Activated CD8-positive, alpha-beta T cell treated with anti-CD3 and anti-CD28 coated beads, Interleukin-2, amount 10 ng/mL, durations not matched to agents 7 days and 5 days (primary cell): ENCODE measurements at regions not wholly inside any gene's neighbourhood (a gene's known extent, or its start where the extent isn't known, plus 50 kb on each side); places are given as distances from the start of the nearest gene placed in this dataset.
"Not testable (repeated sequence)": the region's sequence is repeated elsewhere in the genome, so short reads cannot be mapped to it uniquely, and the experiment has no call there.

Source experiments
- ATAC-seq: fragments of 150-1000 bp; cut with Tn5 transposase; one replicate; pipeline ENCODE4 v1.10.0; 2021; ENCODE audit warnings: moderate library complexity
- CTCF ChIA-PET: fragments of 350-600 bp; sonication (Branson Sonifier 250); formaldehyde crosslinking; loops from one replicate; lab custom pipeline; 2021; ENCODE audit warnings: antibody characterized with exemption; lab: Charles Lee
- POLR2A ChIA-PET: fragments of 350-600 bp; sonication (Branson Sonifier 250); formaldehyde crosslinking; loops from one replicate; lab custom pipeline; 2021; ENCODE audit warnings: antibody characterized with exemption; lab: Charles Lee
- DNase-seq: peaks from one replicate; pipeline ENCODE4 v3.0.0-alpha.2; 2020
- H3K27ac Mint-ChIP-seq: one replicate; pipeline ENCODE4 v1.8.0; 2021; ENCODE audit warnings: mild to moderate bottlenecking, mixed read lengths
- H3K27me3 Mint-ChIP-seq: one replicate; pipeline ENCODE4 v1.8.0; 2021; ENCODE audit warnings: low read depth, mixed read lengths
- H3K36me3 Mint-ChIP-seq: one replicate; pipeline ENCODE4 v1.8.0; 2021; ENCODE audit warnings: low read depth, mixed read lengths
- H3K4me1 Mint-ChIP-seq: one replicate; pipeline ENCODE4 v1.8.0; 2021; ENCODE audit warnings: low read depth, mixed read lengths
- H3K4me3 Mint-ChIP-seq: one replicate; pipeline ENCODE4 v1.8.0; 2021; ENCODE audit warnings: mild to moderate bottlenecking, mixed read lengths
- H3K9me3 Mint-ChIP-seq: one replicate; pipeline ENCODE4 v1.8.0; 2022; ENCODE audit warnings: mixed read lengths; ENCODE audit not compliant: insufficient read depth

DNA sequence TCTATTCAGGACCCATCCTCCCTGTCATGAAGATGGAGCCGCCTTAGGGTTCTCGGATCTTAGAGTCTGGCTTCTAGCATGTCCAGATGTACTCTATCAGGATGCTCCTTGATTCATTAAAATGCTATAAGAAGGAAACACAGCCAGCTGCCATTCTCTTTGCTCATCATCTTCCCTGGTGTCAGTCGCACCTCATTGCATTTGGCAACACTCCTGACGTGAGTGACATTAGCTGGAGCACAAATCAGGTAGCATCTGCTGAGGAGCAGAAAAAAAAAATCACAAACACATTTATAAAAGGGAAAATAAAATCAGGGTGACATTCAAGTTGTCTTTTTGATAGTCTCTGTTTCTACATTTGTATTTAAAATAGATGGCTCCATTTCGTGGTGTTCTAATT is 226.1 kb upstream of the NMUR2 start:
- Mint-ChIP-seq H3K27ac (no peak overlapping the region), H3K9me3 (no peaks in the 10 kb centered on the region)

DNA sequence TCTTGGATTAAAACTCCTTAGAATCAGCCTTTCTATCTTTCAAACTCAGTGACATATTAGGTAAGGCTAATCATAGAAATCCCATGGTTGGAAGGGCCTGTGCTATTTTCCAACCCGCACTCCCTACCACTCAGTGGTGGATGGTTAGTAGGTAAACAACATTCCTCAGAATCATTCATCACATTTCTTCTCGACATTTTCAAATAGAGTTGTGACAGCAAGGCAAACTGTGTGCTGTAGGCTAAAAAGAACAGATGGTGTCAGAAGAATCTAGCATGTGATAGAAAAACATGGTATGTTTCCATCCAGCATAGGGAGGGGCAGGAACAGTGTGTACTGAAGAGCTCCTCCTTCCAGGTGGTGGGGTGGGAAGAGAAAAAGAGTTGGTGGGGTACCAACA is 227.3 kb upstream of the NMUR2 start:
- POLR2A ChIA-PET, result no interaction called here
- no peak for DNase-seq
- no peaks in the 10 kb centered on the region for H3K4me1 Mint-ChIP-seq
- no peak overlapping the region for H3K27ac Mint-ChIP-seq
- no peak for ATAC-seq
- CTCF ChIA-PET, result no interaction called here
- no peaks in the 10 kb centered on the region for H3K9me3 Mint-ChIP-seq
- no peaks in the 10 kb centered on the region for H3K27me3 Mint-ChIP-seq
- H3K36me3 Mint-ChIP-seq, result no peaks in the 10 kb centered on the region
- H3K4me3 Mint-ChIP-seq, result no peak overlapping the region

More for the DNA sequence above, 226.1 kb upstream of the NMUR2 start:
- ChIA-PET CTCF (interaction anchor here (1.1 kb wide), 1 partner anchor 12 kb away, joined by 3 read pairs; no protein-coding TSS in a partner anchor), POLR2A (no interaction called here)
- Mint-ChIP-seq H3K27me3 (no peaks in the 10 kb centered on the region), H3K36me3 (no peaks in the 10 kb centered on the region), H3K4me1 (no peaks in the 10 kb centered on the region), H3K4me3 (no peak overlapping the region)
- no peak for ATAC-seq
- DNase-seq, result no peak

DNA sequence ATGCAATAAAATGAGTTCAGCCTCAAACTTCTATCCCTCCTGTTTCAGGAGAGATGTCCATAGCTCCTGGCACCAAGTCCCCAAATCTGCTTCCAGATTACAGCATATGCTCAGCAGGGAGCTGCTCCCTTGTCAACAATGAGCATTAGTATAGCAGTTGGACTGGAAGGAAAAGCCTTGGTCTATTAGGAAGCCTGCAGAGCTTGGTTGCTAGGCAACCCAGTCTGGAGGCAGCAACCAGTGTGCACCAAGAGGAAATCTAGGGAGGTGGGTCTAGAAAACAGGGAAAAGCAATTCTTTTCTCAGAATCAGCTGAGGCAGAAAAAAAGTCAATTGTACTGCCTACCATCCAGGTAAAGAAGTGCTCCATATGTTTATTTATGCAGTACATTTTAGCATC is 229.5 kb upstream of the NMUR2 start:
- DNase-seq (no peak), ATAC-seq (no peak)
- no peaks in the 10 kb centered on the region for H3K27me3 Mint-ChIP-seq
- H3K4me1 Mint-ChIP-seq, result no peaks in the 10 kb centered on the region
- CTCF ChIA-PET, result no interaction called here
- no peaks in the 10 kb centered on the region for H3K9me3 Mint-ChIP-seq
- no peak overlapping the region for H3K27ac Mint-ChIP-seq
- POLR2A ChIA-PET, result interaction anchor here (0.6 kb wide), 1 partner anchor 329 kb away, joined by 3 read pairs; no protein-coding TSS in a partner anchor
- H3K36me3 Mint-ChIP-seq, result no peaks in the 10 kb centered on the region
- H3K4me3 Mint-ChIP-seq, result no peak overlapping the region

DNA sequence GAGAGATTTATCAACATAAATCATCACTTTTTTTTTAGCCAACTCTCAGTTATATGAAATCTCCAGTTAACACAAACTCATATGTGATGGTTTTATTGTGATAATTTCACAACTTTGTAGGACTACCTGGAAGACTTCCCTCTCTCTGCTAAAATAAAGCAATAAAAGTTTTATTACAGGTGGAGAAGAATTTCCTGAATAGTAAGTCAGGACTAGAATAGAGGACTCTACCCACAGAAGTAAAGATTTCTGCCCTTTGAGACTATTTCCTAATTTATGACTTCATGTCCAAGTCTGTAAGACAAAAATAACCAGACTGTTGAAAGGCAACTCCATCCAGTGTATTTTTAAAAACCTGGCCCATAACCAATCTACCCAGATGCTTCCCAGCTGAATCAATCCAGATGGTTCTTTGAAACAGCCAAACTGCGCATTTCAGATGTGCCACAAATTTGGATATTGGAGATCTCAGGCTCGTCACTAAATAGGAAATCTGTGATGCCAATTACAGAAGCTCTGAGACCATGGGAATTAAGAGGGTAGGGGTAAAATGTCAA is 234.0 kb upstream of the NMUR2 start:
- H3K27me3 Mint-ChIP-seq, result no peaks in the 10 kb centered on the region
- no peaks in the 10 kb centered on the region for H3K4me1 Mint-ChIP-seq
- no peaks in the 10 kb centered on the region for H3K36me3 Mint-ChIP-seq
- H3K27ac Mint-ChIP-seq, result no peak overlapping the region
- H3K4me3 Mint-ChIP-seq, result no peak overlapping the region
- ChIA-PET CTCF (no interaction called here), POLR2A (no interaction called here)
- ATAC-seq (no peak), DNase-seq (no peak)
- no peaks in the 10 kb centered on the region for H3K9me3 Mint-ChIP-seq

DNA sequence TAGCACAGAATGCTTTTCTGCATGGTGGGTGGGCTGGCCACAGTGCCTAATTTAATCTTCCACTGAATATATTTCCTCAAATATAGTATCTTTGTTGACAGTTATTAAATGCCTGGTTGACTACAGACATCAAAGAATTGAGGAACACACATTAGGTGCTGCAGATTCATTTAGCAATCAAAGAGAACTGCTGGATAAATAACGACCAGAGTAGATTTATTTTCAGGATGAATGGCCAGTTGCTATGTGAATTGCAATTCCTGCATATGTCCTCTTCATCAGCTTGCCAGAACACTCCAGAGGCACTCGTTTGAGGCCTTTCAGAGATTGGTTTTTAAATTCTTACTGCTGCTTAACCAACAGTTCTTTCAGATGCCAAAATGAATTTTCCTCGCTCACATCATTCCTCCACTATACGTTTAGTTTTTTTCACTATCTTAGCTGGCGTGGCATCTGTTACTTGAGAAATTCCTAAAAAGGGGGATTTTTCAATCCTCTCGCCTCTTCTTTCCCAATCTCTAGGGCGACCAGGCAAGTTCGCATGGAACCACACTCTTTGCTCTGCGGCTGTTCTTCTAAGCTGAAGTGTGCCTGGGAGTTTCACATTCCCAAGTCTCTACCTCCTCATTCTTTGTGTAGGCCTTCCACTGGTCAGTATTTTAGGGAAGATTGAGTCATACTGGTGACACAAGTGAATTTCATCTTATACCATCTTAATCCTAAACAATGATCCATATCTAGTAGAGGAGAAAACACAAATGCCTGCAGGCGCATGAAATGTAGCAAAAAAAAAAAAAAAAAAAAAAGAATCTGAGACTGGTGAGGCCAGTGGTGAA is 237.1 kb upstream of the NMUR2 start:
- ChIA-PET CTCF (no interaction called here), POLR2A (no interaction called here)
- Mint-ChIP-seq H3K27me3 (no peaks in the 10 kb centered on the region), H3K9me3 (no peaks in the 10 kb centered on the region), H3K4me1 (no peaks in the 10 kb centered on the region), H3K27ac (no peak overlapping the region), H3K36me3 (no peaks in the 10 kb centered on the region), H3K4me3 (no peak overlapping the region)
- no peak for DNase-seq
- no peak for ATAC-seq

DNA sequence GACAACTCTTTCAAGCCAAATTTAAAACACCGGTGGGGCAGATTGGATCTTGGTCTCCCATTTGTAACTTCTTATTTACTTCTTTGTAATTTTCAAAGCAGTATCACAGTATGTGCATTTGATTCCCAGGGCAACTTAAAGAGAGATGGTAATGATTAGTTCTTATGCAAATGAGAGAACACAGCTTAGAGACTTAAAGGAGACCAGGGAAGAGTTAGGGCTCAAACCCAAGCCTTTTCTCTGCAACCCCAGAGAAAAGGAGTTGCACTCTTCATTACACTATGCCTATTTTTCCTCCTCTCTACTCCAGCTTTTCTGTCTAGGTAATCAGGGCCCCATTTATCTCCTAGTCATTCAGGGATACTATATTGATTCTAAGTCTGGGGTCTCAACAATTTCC is 237.8 kb upstream of the NMUR2 start:
- no peak overlapping the region for H3K27ac Mint-ChIP-seq
- no peak for ATAC-seq
- no peak overlapping the region for H3K4me3 Mint-ChIP-seq
- DNase-seq, result no peak
- CTCF ChIA-PET, result no interaction called here
- H3K36me3 Mint-ChIP-seq, result no peaks in the 10 kb centered on the region
- H3K4me1 Mint-ChIP-seq, result no peaks in the 10 kb centered on the region
- POLR2A ChIA-PET, result no interaction called here
- no peaks in the 10 kb centered on the region for H3K9me3 Mint-ChIP-seq
- no peaks in the 10 kb centered on the region for H3K27me3 Mint-ChIP-seq

DNA sequence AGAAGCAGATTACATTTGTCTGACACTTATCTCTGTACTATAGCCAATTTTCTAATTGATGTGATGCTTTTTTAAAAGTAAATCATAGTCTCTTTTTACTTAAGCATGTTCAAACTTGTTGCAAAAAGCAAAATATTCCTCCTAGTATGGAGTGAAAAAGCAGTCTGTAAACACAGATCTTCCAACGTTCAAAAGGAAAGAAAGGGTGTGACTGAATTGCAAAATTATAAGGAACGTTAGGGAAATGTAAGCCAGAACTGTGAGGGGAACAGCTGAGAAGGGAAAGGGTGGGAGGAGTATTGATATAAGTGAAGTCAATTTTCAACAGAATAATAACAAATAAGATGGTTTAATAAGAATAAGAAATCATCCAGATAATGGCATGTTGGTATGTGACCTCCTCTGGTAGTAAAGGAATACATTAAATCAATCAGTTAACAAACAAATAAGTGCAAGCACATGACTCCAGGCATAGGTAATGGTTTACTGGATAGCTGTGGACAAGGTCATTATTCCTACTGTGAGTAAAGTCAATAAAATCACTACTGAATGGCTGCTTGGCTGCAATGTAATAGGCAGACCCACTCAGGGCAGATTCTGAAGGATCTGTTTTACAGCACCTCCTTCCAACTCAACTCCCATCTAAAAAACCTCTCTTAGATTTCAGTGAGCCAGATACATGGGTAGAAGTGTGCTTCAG is 239.1 kb upstream of the NMUR2 start:
- no peaks in the 10 kb centered on the region for H3K27me3 Mint-ChIP-seq
- H3K4me3 Mint-ChIP-seq, result no peak overlapping the region
- CTCF ChIA-PET, result no interaction called here
- POLR2A ChIA-PET, result no interaction called here
- no peaks in the 10 kb centered on the region for H3K36me3 Mint-ChIP-seq
- DNase-seq (no peak), ATAC-seq (no peak)
- no peak overlapping the region for H3K27ac Mint-ChIP-seq
- no peaks in the 10 kb centered on the region for H3K4me1 Mint-ChIP-seq
- H3K9me3 Mint-ChIP-seq, result no peaks in the 10 kb centered on the region

DNA sequence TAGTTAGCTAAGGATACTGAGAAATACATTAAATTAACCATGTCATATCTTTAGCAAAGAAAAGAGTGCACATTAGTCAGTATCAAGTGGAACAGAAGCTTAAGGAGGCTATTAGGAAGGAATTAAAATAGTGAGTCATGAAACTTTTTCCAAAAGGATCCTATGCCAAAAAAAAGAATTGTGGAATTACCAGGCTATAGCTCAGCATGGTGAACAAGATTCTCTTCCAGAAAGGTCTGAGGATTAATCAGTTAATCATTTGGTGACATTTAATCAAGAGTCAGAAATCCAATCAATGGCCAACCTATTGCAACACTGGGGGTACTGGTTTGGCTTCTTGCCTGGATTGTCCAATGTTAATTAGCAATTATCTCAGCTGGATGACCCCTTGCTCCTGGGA is 244.5 kb upstream of the NMUR2 start:
- ChIA-PET POLR2A (no interaction called here), CTCF (no interaction called here)
- H3K36me3 Mint-ChIP-seq, result no peaks in the 10 kb centered on the region
- H3K27ac Mint-ChIP-seq, result no peak overlapping the region
- H3K27me3 Mint-ChIP-seq, result no peaks in the 10 kb centered on the region
- H3K9me3 Mint-ChIP-seq, result no peaks in the 10 kb centered on the region
- ATAC-seq (no peak), DNase-seq (no peak)
- H3K4me1 Mint-ChIP-seq, result no peaks in the 10 kb centered on the region
- H3K4me3 Mint-ChIP-seq, result no peak overlapping the region

DNA sequence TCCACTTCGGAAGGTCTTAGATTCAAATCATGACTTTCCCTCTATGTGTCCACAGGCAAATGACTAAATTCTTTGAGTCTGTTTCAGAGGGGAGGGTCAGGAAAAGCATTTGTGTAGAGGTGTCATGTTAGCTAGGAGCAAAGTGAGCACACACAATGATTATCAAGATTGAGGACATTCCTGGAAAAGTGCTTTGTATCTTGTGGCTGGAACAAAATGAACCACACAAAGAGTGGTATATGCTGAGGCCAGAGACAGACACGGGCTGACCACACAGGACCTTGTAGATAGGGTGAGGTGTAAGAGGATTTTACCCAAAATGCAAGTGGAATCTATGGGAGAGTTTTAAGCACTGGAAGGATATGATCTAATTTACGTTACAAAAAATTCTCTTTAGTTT is 245.3 kb upstream of the NMUR2 start:
- H3K4me1 Mint-ChIP-seq, result no peaks in the 10 kb centered on the region
- H3K4me3 Mint-ChIP-seq, result no peak overlapping the region
- ATAC-seq, result no peak
- no peak for DNase-seq
- H3K27me3 Mint-ChIP-seq, result no peaks in the 10 kb centered on the region
- H3K36me3 Mint-ChIP-seq, result no peaks in the 10 kb centered on the region
- POLR2A ChIA-PET, result no interaction called here
- no peaks in the 10 kb centered on the region for H3K9me3 Mint-ChIP-seq
- CTCF ChIA-PET, result no interaction called here
- H3K27ac Mint-ChIP-seq, result no peak overlapping the region

DNA sequence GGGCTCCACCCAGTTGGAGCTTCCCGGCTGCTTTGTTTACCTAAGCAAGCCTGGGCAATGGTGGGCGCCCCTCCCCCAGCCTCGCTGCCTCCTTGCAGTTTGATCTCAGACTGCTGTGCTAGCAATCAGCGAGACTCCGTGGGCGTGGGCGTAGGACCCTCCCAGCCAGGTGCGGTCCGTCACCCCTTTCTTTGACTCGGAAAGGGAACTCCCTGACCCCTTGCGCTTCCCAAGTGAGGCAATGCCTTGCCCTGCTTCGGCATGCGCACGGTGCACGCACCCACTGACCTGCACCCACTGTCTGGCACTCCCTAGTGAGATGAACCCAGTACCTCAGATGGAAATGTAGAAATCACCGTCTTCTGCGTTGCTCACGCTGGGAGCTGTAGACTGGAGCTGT is 254.4 kb upstream of the NMUR2 start:
- H3K36me3 Mint-ChIP-seq, H3K4me1 Mint-ChIP-seq, H3K4me3 Mint-ChIP-seq, DNase-seq, CTCF ChIA-PET, POLR2A ChIA-PET, H3K27ac Mint-ChIP-seq, ATAC-seq, H3K9me3 Mint-ChIP-seq, H3K27me3 Mint-ChIP-seq: not testable (repeated sequence)

DNA sequence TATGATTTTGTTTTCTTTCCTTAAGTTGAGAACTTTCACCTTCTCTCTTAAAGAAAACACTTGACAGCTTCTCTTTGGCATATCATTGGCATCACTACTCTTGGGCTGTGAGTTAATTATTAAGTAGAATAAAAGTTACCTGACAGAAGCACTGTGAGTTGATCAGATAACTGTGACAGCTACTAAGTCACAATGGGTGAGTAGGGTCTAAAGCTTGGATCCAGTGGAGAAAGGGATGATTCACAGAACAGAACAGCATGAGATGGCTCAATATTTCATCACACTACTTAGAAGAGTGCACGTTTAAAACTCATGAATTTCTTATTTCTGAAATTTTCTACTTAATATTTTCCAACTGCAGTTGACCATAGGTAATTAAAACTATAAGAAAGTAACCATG is 268.5 kb upstream of the NMUR2 start:
- no peaks in the 10 kb centered on the region for H3K4me1 Mint-ChIP-seq
- no peak overlapping the region for H3K27ac Mint-ChIP-seq
- H3K27me3 Mint-ChIP-seq, result no peaks in the 10 kb centered on the region
- ChIA-PET CTCF (no interaction called here), POLR2A (no interaction called here)
- no peaks in the 10 kb centered on the region for H3K9me3 Mint-ChIP-seq
- DNase-seq (no peak), ATAC-seq (no peak)
- H3K36me3 Mint-ChIP-seq, result no peaks in the 10 kb centered on the region
- H3K4me3 Mint-ChIP-seq, result no peak overlapping the region

DNA sequence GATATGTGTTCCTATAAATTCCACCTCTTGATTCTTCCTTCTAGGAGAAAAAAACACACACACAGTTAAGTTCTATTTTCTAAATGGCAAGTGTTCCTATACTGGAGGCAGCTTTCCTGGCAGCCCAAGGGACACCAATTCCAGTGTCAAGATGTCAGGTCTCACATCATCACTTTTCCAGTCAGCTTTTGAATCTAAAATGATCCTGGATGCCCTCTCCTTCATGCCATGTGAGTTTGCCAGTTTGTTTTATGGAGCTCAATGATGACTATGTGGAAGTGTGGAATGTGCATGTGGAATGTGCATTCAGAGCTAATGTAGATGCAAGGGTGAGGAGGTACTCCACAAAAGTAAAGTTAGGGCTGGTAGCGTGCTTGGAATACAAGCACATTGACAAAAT is 269.3 kb upstream of the NMUR2 start:
- POLR2A ChIA-PET, result no interaction called here
- H3K9me3 Mint-ChIP-seq, result peaks cover 1% of the 10 kb centered on the region

More for the DNA sequence above, 269.3 kb upstream of the NMUR2 start:
- no peaks in the 10 kb centered on the region for H3K36me3 Mint-ChIP-seq
- no peaks in the 10 kb centered on the region for H3K27me3 Mint-ChIP-seq
- no peak for DNase-seq
- H3K4me1 Mint-ChIP-seq, result no peaks in the 10 kb centered on the region
- H3K4me3 Mint-ChIP-seq, result no peak overlapping the region
- CTCF ChIA-PET, result no interaction called here
- H3K27ac Mint-ChIP-seq, result no peak overlapping the region
- no peak for ATAC-seq
